PC-3 (cell line): ENCODE measurements at regions not wholly inside any gene's neighbourhood (a gene's known extent, or its start where the extent isn't known, plus 50 kb on each side); places are given as distances from the start of the nearest gene placed in this dataset.

ENCODE experiments used
- ATAC-seq: fragments of 200-7000 bp; cut with Tn5 transposase; 2 replicates; pipeline ENCODE4 v1.9.1; 2020; ENCODE audit warnings: mild to moderate bottlenecking, moderate library complexity
- BruUV-seq: library from RNA; stranded (reverse); fragments of 400-500 nt; replicated peaks from 2 replicates; lab custom pipeline; 2021; lab: Mats Ljungman, UMichigan
- CTCF ChIA-PET: fragments of 300-600 bp; sonication (Branson Sonifier 250); formaldehyde crosslinking; loops from one replicate; lab custom pipeline; 2022; ENCODE audit warnings: antibody characterized with exemption; lab: Charles Lee
- POLR2A ChIA-PET: fragments of 300-600 bp; sonication (Branson Sonifier 250); formaldehyde crosslinking; loops from one replicate; lab custom pipeline; 2022; ENCODE audit warnings: antibody characterized with exemption; ENCODE audit not compliant: unreplicated experiment; lab: Charles Lee
- DNase-seq: peaks from one replicate; pipeline ENCODE4 v3.0.0-alpha.2; 2015
- H2AFZ ChIP-seq: fragments of 300-600 bp; sonication (generic); 2 replicates; pipeline ENCODE4 v1.6.0; 2016; ENCODE audit warnings: antibody characterized with exemption, low read length
- H3F3A ChIP-seq: fragments of 300-600 bp; sonication (generic); one replicate; pipeline ENCODE4 v1.6.0; 2017; ENCODE audit warnings: antibody characterized with exemption, low read length, control low read depth, mild to moderate bottlenecking; ENCODE audit not compliant: unreplicated experiment
- H3K27ac ChIP-seq: fragments of 300-600 bp; sonication (generic); 2 replicates; pipeline ENCODE4 v1.5.1; 2016; ENCODE audit warnings: mild to moderate bottlenecking, low read length
- H3K27me3 ChIP-seq: fragments of 300-600 bp; sonication (generic); 2 replicates; pipeline ENCODE4 v1.6.1; 2016; ENCODE audit warnings: low read length, mixed read lengths
- H3K36me3 ChIP-seq: fragments of 300-600 bp; sonication (generic); 2 replicates; pipeline ENCODE4 v1.6.1; 2016; ENCODE audit warnings: low read depth, mixed run types, low read length, mixed read lengths
- H3K4me1 ChIP-seq: fragments of 300-600 bp; sonication (generic); 2 replicates; pipeline ENCODE4 v1.5.1; 2016; ENCODE audit warnings: low read length; ENCODE audit not compliant: insufficient read depth
- H3K4me2 ChIP-seq: fragments of 300-600 bp; sonication (generic); 2 replicates; pipeline ENCODE4 v1.6.0; 2016; ENCODE audit warnings: low read length
- H3K4me3 ChIP-seq: fragments of 300-600 bp; sonication (generic); 2 replicates; pipeline ENCODE4 v1.5.1; 2016; ENCODE audit warnings: mild to moderate bottlenecking, low read length, mixed read lengths
- H3K79me2 ChIP-seq: fragments of 300-600 bp; sonication (generic); 2 replicates; pipeline ENCODE4 v1.6.1; 2017; ENCODE audit warnings: low read length, mixed read lengths
- H3K9ac ChIP-seq: fragments of 300-600 bp; sonication (generic); 2 replicates; pipeline ENCODE4 v1.6.0; 2016; ENCODE audit warnings: mild to moderate bottlenecking, low read length
- H3K9me2 ChIP-seq: fragments of 300-600 bp; sonication (generic); replicated peaks from 2 replicates; pipeline ENCODE4 v1.6.1; 2016; ENCODE audit warnings: mixed run types, low read length, mixed read lengths
- H3K9me3 ChIP-seq: fragments of 300-600 bp; sonication (generic); 2 replicates; pipeline ENCODE4 v1.6.1; 2016; ENCODE audit warnings: low read length, mixed read lengths
- H4K20me1 ChIP-seq: fragments of 300-600 bp; sonication (generic); 2 replicates; pipeline ENCODE4 v1.6.1; 2016; ENCODE audit warnings: low read length, mixed read lengths
- CTCF ChIP-seq: fragments of 300-600 bp; sonication (generic); conservative IDR thresholded peaks from 2 replicates; pipeline ENCODE4 v1.5.1; 2017; ENCODE audit warnings: antibody characterized with exemption, low read depth, mild to moderate bottlenecking, low read length
- EZH2 ChIP-seq: fragments of 300-600 bp; sonication (generic); IDR thresholded peaks from one replicate; pipeline ENCODE4 v1.6.1; 2017; ENCODE audit warnings: antibody characterized with exemption, mild to moderate bottlenecking, low read length; ENCODE audit not compliant: unreplicated experiment
- EZH2phosphoT487 ChIP-seq: fragments of 300-600 bp; sonication (generic); IDR thresholded peaks from 2 replicates; pipeline ENCODE4 v1.6.1; 2018; ENCODE audit warnings: mild to moderate bottlenecking, antibody characterized with exemption, low read length, borderline replicate concordance
- intact Hi-C: fragments of 100-400 bp; cut with micrococcal nuclease; formaldehyde crosslinking; loops from 2 replicates; pipeline ENCODE4 v1.9.0; 2023

DNA sequence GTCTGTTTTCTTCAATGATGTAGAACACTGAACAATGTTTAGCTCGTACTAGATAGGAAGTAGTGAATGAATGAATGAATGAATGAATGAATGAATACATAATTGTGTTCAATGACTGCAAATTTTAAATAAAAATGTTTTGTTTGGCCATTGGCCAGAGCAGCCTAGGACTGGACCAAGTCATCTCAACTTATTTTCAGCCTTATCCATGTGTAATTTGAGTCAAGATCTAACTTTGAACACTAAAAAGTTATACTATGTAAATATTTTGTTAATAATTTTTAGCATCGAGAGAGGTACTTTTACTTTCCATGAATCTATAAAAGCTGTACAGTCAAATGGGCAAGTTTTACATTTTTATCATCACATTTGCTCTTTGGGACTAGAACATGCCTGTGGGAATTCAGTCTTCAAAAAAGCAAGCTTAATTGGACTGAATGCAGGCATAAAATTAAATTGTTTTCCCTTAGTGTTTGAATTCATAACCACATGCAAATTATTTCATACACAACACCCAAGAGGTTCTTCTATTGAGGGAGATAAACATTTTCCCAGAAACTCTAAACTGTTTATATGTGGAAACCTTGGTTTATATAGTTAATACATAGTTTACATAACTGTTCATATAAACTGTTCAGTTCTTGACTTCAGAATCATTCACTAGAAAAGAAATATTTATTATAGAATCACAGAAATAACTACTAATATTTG is 222.1 kb upstream of the ANO3 start:
- no TSS peak for BruUV-seq
- Histone ChIP-seq H3K4me2 (no peak overlapping the region), H3F3A (no peaks in the 10 kb centered on the region), H4K20me1 (no peaks in the 10 kb centered on the region), H3K79me2 (no peaks in the 10 kb centered on the region), H3K9ac (no peak overlapping the region), H3K27ac (no peak overlapping the region), H3K36me3 (no peaks in the 10 kb centered on the region), H2AFZ (no peak overlapping the region), H3K9me2 (no peaks in the 10 kb centered on the region), H3K4me3 (no peak overlapping the region), H3K27me3 (no peaks in the 10 kb centered on the region), H3K9me3 (no peaks in the 10 kb centered on the region; the same call in 1 of the 2 replicates), H3K4me1 (no peaks in the 10 kb centered on the region)
- ChIA-PET POLR2A (no interaction called here), CTCF (no interaction called here)
- DNase-seq (no peak), ATAC-seq (no peak)
- intact Hi-C loops: no loop called here
- TF ChIP-seq EZH2 (no peak), CTCF (no peak), EZH2phosphoT487 (no peak)

GRCh38 chr11:26112264-26112663 is 219.7 kb upstream of the ANO3 start:
- DNase-seq (no peak), ATAC-seq (no peak)
- no peaks in the 10 kb centered on the region for H4K20me1 ChIP-seq
- H3K27ac ChIP-seq: no peak overlapping the region
- H3K9ac ChIP-seq: no peak overlapping the region
- H3K4me3 ChIP-seq: no peak overlapping the region
- no peaks in the 10 kb centered on the region for H3F3A ChIP-seq
- H3K79me2 ChIP-seq: no peaks in the 10 kb centered on the region
- CTCF ChIA-PET: no interaction called here
- no peak for TF ChIP-seq CTCF
- no peak for TF ChIP-seq EZH2phosphoT487
- no peak for TF ChIP-seq EZH2
- no peaks in the 10 kb centered on the region for H3K27me3 ChIP-seq
- H3K9me2 ChIP-seq: no peaks in the 10 kb centered on the region
- no TSS peak for BruUV-seq
- H3K36me3 ChIP-seq: no peaks in the 10 kb centered on the region
- no peaks in the 10 kb centered on the region for H3K4me1 ChIP-seq
- no peak overlapping the region for H2AFZ ChIP-seq
- H3K4me2 ChIP-seq: no peak overlapping the region
- POLR2A ChIA-PET: no interaction called here
- no peaks in the 10 kb centered on the region; the same call in 1 of the 2 replicates for H3K9me3 ChIP-seq
- intact Hi-C loops: no loop called here

GRCh38 chr11:26121466-26121865 is 210.5 kb upstream of the ANO3 start:
- Histone ChIP-seq H3K9me3 (no peaks in the 10 kb centered on the region), H3F3A (no peaks in the 10 kb centered on the region), H2AFZ (no peak overlapping the region), H3K9me2 (no peaks in the 10 kb centered on the region), H3K4me1 (no peaks in the 10 kb centered on the region), H3K27me3 (no peaks in the 10 kb centered on the region; the same call in 1 of the 2 replicates), H3K36me3 (no peaks in the 10 kb centered on the region), H3K9ac (no peak overlapping the region), H3K27ac (no peak overlapping the region), H4K20me1 (no peaks in the 10 kb centered on the region), H3K4me3 (no peak overlapping the region), H3K79me2 (no peaks in the 10 kb centered on the region), H3K4me2 (no peak overlapping the region)
- ATAC-seq (no peak), DNase-seq (no peak)
- CTCF ChIA-PET: no interaction called here
- TF ChIP-seq EZH2phosphoT487: no peak
- TF ChIP-seq EZH2: no peak
- TF ChIP-seq CTCF: no peak
- intact Hi-C loops: no loop called here
- BruUV-seq: no TSS peak
- POLR2A ChIA-PET: no interaction called here
